Naive thymus-derived CD8-positive, alpha-beta T cell (primary cell): ENCODE measurements at regions not wholly inside any gene's neighbourhood (a gene's known extent, or its start where the extent isn't known, plus 50 kb on each side); places are given as distances from the start of the nearest gene placed in this dataset.
"Not testable (repeated sequence)": the region's sequence is repeated elsewhere in the genome, so short reads cannot be mapped to it uniquely, and the experiment has no call there.

Experiments
- ATAC-seq, 2 donors: fragments of 150-1000 bp; cut with Tn5 transposase in 1 of 2; sonication (Bioruptor Pico), chemical (Tn5 transposase) in 1 of 2; 1 replicate in 1 of 2; 2 replicates in 1 of 2; pipeline ENCODE4 v1.10.0; 2021; ENCODE audit warnings: mild to moderate bottlenecking in 2 of 2, moderate library complexity in 2 of 2
- POLR2A ChIA-PET: fragments of 350-600 bp; sonication (Branson Sonifier 250); formaldehyde crosslinking; loops from one replicate; lab custom pipeline; 2021; ENCODE audit warnings: antibody characterized with exemption; lab: Charles Lee
- DNase-seq, 10 donors: peaks; one replicate each; pipeline versions ENCODE4 v3.0.0 to v3.0.0-alpha.2; 2020 to 2022
- H3K27ac Mint-ChIP-seq, 10 donors: one replicate each; pipeline ENCODE4 v1.8.0; 2020 to 2022; ENCODE audit warnings: mild to moderate bottlenecking in 10 of 10, mixed read lengths in 10 of 10, moderate library complexity in 4 of 10, inconsistent platforms in 1 of 10
- H3K27me3 Mint-ChIP-seq, 5 donors: one replicate each; pipeline ENCODE4 v1.8.0; 2021 to 2022; ENCODE audit warnings: mixed read lengths in 5 of 5
- H3K36me3 Mint-ChIP-seq, 3 donors: one replicate each; pipeline ENCODE4 v1.8.0; 2020 to 2022; ENCODE audit warnings: mixed read lengths in 3 of 3, mild to moderate bottlenecking in 2 of 3, inconsistent platforms in 1 of 3
- H3K4me1 Mint-ChIP-seq, 4 donors: one replicate each; pipeline ENCODE4 v1.8.0; 2021 to 2022; ENCODE audit warnings: mixed read lengths in 4 of 4
- H3K4me3 Mint-ChIP-seq, 10 donors: one replicate each; pipeline ENCODE4 v1.8.0; 2020 to 2022; ENCODE audit warnings: mild to moderate bottlenecking in 10 of 10, mixed read lengths in 10 of 10, moderate library complexity in 6 of 10, inconsistent platforms in 1 of 10
- H3K9me3 Mint-ChIP-seq, 9 donors: one replicate each; pipeline ENCODE4 v1.8.0; 2020 to 2022; ENCODE audit warnings: mixed read lengths in 9 of 9, mild to moderate bottlenecking in 3 of 9, inconsistent platforms in 1 of 9, moderate library complexity in 1 of 9

GRCh38 chr18:14393563-14394103 is 149.8 kb downstream of the POTEC start:
- ATAC-seq, H3K27ac Mint-ChIP-seq, H3K4me1 Mint-ChIP-seq, DNase-seq, H3K36me3 Mint-ChIP-seq, H3K9me3 Mint-ChIP-seq, POLR2A ChIA-PET, H3K4me3 Mint-ChIP-seq: not testable (repeated sequence)
- peaks cover 0 to 12% (median 0%) of the 10 kb centered on the region in 5 donors for H3K27me3 Mint-ChIP-seq

- H3K36me3 Mint-ChIP-seq, H3K27me3 Mint-ChIP-seq, POLR2A ChIA-PET, ATAC-seq, H3K27ac Mint-ChIP-seq, H3K4me3 Mint-ChIP-seq, H3K9me3 Mint-ChIP-seq, DNase-seq, H3K4me1 Mint-ChIP-seq: not testable (repeated sequence)
These were observed 150.8 kb downstream of the POTEC start for GRCh38 chr18:14392604-14393003.

- ATAC-seq, H3K27ac Mint-ChIP-seq, H3K4me3 Mint-ChIP-seq, H3K36me3 Mint-ChIP-seq, DNase-seq, H3K4me1 Mint-ChIP-seq, POLR2A ChIA-PET, H3K27me3 Mint-ChIP-seq, H3K9me3 Mint-ChIP-seq: not testable (repeated sequence)
These were observed 158.4 kb downstream of the POTEC start for GRCh38 chr18:14384961-14385360.

GRCh38 chr18:14382666-14383065 is 160.7 kb downstream of the POTEC start:
- H3K27me3 Mint-ChIP-seq, H3K4me3 Mint-ChIP-seq, H3K27ac Mint-ChIP-seq, POLR2A ChIA-PET, ATAC-seq, H3K9me3 Mint-ChIP-seq, DNase-seq, H3K36me3 Mint-ChIP-seq, H3K4me1 Mint-ChIP-seq: not testable (repeated sequence)

GRCh38 chr18:14379489-14379888 is 163.9 kb downstream of the POTEC start:
- H3K36me3 Mint-ChIP-seq, H3K9me3 Mint-ChIP-seq, H3K4me3 Mint-ChIP-seq, ATAC-seq, H3K4me1 Mint-ChIP-seq, POLR2A ChIA-PET, H3K27me3 Mint-ChIP-seq, H3K27ac Mint-ChIP-seq, DNase-seq: not testable (repeated sequence)

- H3K36me3 Mint-ChIP-seq, H3K27ac Mint-ChIP-seq, ATAC-seq, DNase-seq, H3K27me3 Mint-ChIP-seq, POLR2A ChIA-PET, H3K4me1 Mint-ChIP-seq, H3K9me3 Mint-ChIP-seq, H3K4me3 Mint-ChIP-seq: not testable (repeated sequence)
These were observed 165.0 kb downstream of the POTEC start for GRCh38 chr18:14378376-14378775.

GRCh38 chr18:14361346-14361745 is 182.1 kb downstream of the POTEC start:
- H3K9me3 Mint-ChIP-seq, DNase-seq, H3K27me3 Mint-ChIP-seq, H3K36me3 Mint-ChIP-seq, H3K27ac Mint-ChIP-seq, H3K4me3 Mint-ChIP-seq, ATAC-seq, H3K4me1 Mint-ChIP-seq, POLR2A ChIA-PET: not testable (repeated sequence)

- DNase-seq, POLR2A ChIA-PET, H3K36me3 Mint-ChIP-seq, H3K27ac Mint-ChIP-seq, ATAC-seq, H3K4me3 Mint-ChIP-seq, H3K4me1 Mint-ChIP-seq, H3K9me3 Mint-ChIP-seq, H3K27me3 Mint-ChIP-seq: not testable (repeated sequence)
These were observed 185.7 kb downstream of the POTEC start for GRCh38 chr18:14357553-14358297.

- DNase-seq, POLR2A ChIA-PET, H3K4me3 Mint-ChIP-seq, H3K9me3 Mint-ChIP-seq, ATAC-seq, H3K4me1 Mint-ChIP-seq, H3K27me3 Mint-ChIP-seq, H3K36me3 Mint-ChIP-seq, H3K27ac Mint-ChIP-seq: not testable (repeated sequence)
These were observed 201.2 kb downstream of the POTEC start for GRCh38 chr18:14342170-14342569.

- peaks cover 0 to 12% (median 2%) of the 10 kb centered on the region in 4 donors for H3K4me1 Mint-ChIP-seq
- H3K27me3 Mint-ChIP-seq, H3K36me3 Mint-ChIP-seq, H3K9me3 Mint-ChIP-seq, H3K4me3 Mint-ChIP-seq, ATAC-seq, POLR2A ChIA-PET, DNase-seq, H3K27ac Mint-ChIP-seq: not testable (repeated sequence)
These were observed 203.8 kb upstream of the ZNF519 start for GRCh38 chr18:14336017-14336416.

- H3K27ac Mint-ChIP-seq, H3K4me3 Mint-ChIP-seq, POLR2A ChIA-PET, ATAC-seq, H3K27me3 Mint-ChIP-seq, DNase-seq, H3K9me3 Mint-ChIP-seq, H3K4me1 Mint-ChIP-seq, H3K36me3 Mint-ChIP-seq: not testable (repeated sequence)
These were observed 189.0 kb upstream of the ZNF519 start for GRCh38 chr18:14321217-14321616.

GRCh38 chr18:14301255-14301654 is 169.0 kb upstream of the ZNF519 start:
- H3K27ac Mint-ChIP-seq, H3K4me1 Mint-ChIP-seq, H3K9me3 Mint-ChIP-seq, H3K4me3 Mint-ChIP-seq, H3K27me3 Mint-ChIP-seq, DNase-seq, H3K36me3 Mint-ChIP-seq, ATAC-seq, POLR2A ChIA-PET: not testable (repeated sequence)

- H3K9me3 Mint-ChIP-seq, DNase-seq, H3K4me3 Mint-ChIP-seq, H3K4me1 Mint-ChIP-seq, H3K27ac Mint-ChIP-seq, H3K27me3 Mint-ChIP-seq, ATAC-seq, H3K36me3 Mint-ChIP-seq, POLR2A ChIA-PET: not testable (repeated sequence)
These were observed 162.8 kb upstream of the ZNF519 start for GRCh38 chr18:14295081-14295480.

GRCh38 chr18:14285053-14285452 is 152.8 kb upstream of the ZNF519 start:
- Mint-ChIP-seq H3K27ac (no peak overlapping the region), H3K36me3 (peaks cover 0 to 6% (median 0%) of the 10 kb centered on the region in 3 donors), H3K27me3 (no peaks in the 10 kb centered on the region), H3K4me3 (no peak overlapping the region), H3K9me3 (peaks cover 0 to 2% (median 0%) of the 10 kb centered on the region in 9 donors), H3K4me1 (no peaks in the 10 kb centered on the region)
- no peak for ATAC-seq
- POLR2A ChIA-PET, result no interaction called here
- DNase-seq, result no peak
